Activated naive CD4-positive, alpha-beta T cell treated with anti-CD3 and anti-CD28 coated beads, Interleukin-2, amount 50 U/mL, for 24 hours (primary cell): ENCODE measurements at regions not wholly inside any gene's neighbourhood (a gene's known extent, or its start where the extent isn't known, plus 50 kb on each side); places are given as distances from the start of the nearest gene placed in this dataset.
"Not testable (repeated sequence)": the region's sequence is repeated elsewhere in the genome, so short reads cannot be mapped to it uniquely, and the experiment has no call there.

Source experiments
- H3K27ac Mint-ChIP-seq: one replicate; pipeline ENCODE4 v1.8.0; 2021; ENCODE audit warnings: mild to moderate bottlenecking, mixed read lengths
- H3K27me3 Mint-ChIP-seq: one replicate; pipeline ENCODE4 v1.8.0; 2021; ENCODE audit warnings: mixed read lengths
- H3K36me3 Mint-ChIP-seq: one replicate; pipeline ENCODE4 v1.8.0; 2021; ENCODE audit warnings: mixed read lengths
- H3K4me1 Mint-ChIP-seq: one replicate; pipeline ENCODE4 v1.8.0; 2021; ENCODE audit warnings: mixed read lengths
- H3K4me3 Mint-ChIP-seq: one replicate; pipeline ENCODE4 v1.8.0; 2021; ENCODE audit warnings: mild to moderate bottlenecking, mixed read lengths
- H3K9me3 Mint-ChIP-seq: one replicate; pipeline ENCODE4 v1.8.0; 2021; ENCODE audit warnings: mixed read lengths

GRCh38 chr5:91830361-91830953 lies 447.3 kb upstream of the ARRDC3 start:
- H3K4me1 Mint-ChIP-seq: no peaks in the 10 kb centered on the region
- H3K27me3 Mint-ChIP-seq: no peaks in the 10 kb centered on the region
- H3K4me3 Mint-ChIP-seq: no peak overlapping the region
- no peaks in the 10 kb centered on the region for H3K9me3 Mint-ChIP-seq
- no peak overlapping the region for H3K27ac Mint-ChIP-seq
- H3K36me3 Mint-ChIP-seq: no peaks in the 10 kb centered on the region

GRCh38 chr5:91825618-91826017 lies 442.5 kb upstream of the ARRDC3 start:
- Mint-ChIP-seq H3K4me1 (no peaks in the 10 kb centered on the region), H3K27me3 (no peaks in the 10 kb centered on the region), H3K4me3 (no peak overlapping the region), H3K9me3 (no peaks in the 10 kb centered on the region), H3K27ac (no peak overlapping the region), H3K36me3 (no peaks in the 10 kb centered on the region)

DNA sequence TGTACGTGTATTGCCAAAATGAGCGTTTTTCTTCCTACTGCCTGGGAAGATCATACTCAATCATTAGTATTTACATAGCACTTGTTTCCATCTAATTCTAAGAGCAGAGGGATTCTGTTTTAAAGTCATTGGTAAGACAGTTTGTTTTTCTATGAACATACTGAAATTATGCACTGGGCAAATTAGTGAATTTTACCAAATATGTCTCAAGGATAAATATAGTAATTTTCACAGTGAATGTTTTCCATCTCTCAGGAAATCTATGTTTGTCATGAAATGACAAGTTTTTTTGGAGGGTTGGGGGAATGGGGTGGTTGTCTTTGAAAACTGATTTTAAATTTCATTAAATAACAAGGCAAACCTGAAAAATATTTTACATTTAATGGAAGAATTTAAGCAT lies 441.3 kb upstream of the ARRDC3 start:
- H3K4me3 Mint-ChIP-seq: no peak overlapping the region
- peaks cover 5% of the 10 kb centered on the region for H3K9me3 Mint-ChIP-seq
- no peak overlapping the region for H3K27ac Mint-ChIP-seq
- H3K4me1 Mint-ChIP-seq: no peaks in the 10 kb centered on the region
- H3K36me3 Mint-ChIP-seq: no peaks in the 10 kb centered on the region
- H3K27me3 Mint-ChIP-seq: no peaks in the 10 kb centered on the region

GRCh38 chr5:91820874-91821273 lies 437.8 kb upstream of the ARRDC3 start:
- no peaks in the 10 kb centered on the region for H3K4me1 Mint-ChIP-seq

GRCh38 chr5:91816681-91817080 lies 433.6 kb upstream of the ARRDC3 start:
- Mint-ChIP-seq H3K4me1 (no peaks in the 10 kb centered on the region), H3K27me3 (no peaks in the 10 kb centered on the region), H3K9me3 (peaks cover 5% of the 10 kb centered on the region), H3K4me3 (no peak overlapping the region), H3K27ac (no peak overlapping the region), H3K36me3 (no peaks in the 10 kb centered on the region)

More at GRCh38 chr5:91820874-91821273, 437.8 kb upstream of the ARRDC3 start:
- peaks cover 5% of the 10 kb centered on the region for H3K9me3 Mint-ChIP-seq
- no peak overlapping the region for H3K27ac Mint-ChIP-seq
- H3K27me3 Mint-ChIP-seq: no peaks in the 10 kb centered on the region
- H3K4me3 Mint-ChIP-seq: no peak overlapping the region
- H3K36me3 Mint-ChIP-seq: no peaks in the 10 kb centered on the region

DNA sequence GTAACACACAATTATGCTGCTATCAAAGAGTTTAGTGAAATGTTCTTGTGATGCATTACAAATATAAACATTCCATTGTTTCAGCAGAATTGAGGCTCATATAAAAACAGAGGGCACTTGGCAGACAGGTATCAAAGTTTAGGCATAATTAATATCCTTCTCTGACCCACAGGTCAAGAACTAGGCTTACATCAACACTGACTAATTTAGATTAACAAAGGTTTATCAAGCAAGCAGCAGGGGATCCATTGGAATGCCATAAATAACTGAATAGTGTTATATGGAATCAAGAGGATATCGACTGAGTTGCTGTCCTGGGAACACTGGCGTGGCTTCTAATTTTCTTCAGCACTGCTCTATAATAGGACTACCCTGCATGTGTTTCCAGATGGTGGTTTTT lies 414.5 kb upstream of the ARRDC3 start:
- H3K4me3 Mint-ChIP-seq: no peak overlapping the region
- H3K36me3 Mint-ChIP-seq: no peaks in the 10 kb centered on the region
- H3K27ac Mint-ChIP-seq: no peak overlapping the region
- H3K27me3 Mint-ChIP-seq: no peaks in the 10 kb centered on the region
- H3K9me3 Mint-ChIP-seq: peaks cover 9% of the 10 kb centered on the region
- H3K4me1 Mint-ChIP-seq: no peaks in the 10 kb centered on the region

- Mint-ChIP-seq H3K27ac (no peak overlapping the region), H3K27me3 (no peaks in the 10 kb centered on the region), H3K9me3 (no peaks in the 10 kb centered on the region), H3K36me3 (no peaks in the 10 kb centered on the region), H3K4me1 (no peaks in the 10 kb centered on the region), H3K4me3 (no peak overlapping the region)
Measured at GRCh38 chr5:91794856-91795548, 411.9 kb upstream of the ARRDC3 start.

DNA sequence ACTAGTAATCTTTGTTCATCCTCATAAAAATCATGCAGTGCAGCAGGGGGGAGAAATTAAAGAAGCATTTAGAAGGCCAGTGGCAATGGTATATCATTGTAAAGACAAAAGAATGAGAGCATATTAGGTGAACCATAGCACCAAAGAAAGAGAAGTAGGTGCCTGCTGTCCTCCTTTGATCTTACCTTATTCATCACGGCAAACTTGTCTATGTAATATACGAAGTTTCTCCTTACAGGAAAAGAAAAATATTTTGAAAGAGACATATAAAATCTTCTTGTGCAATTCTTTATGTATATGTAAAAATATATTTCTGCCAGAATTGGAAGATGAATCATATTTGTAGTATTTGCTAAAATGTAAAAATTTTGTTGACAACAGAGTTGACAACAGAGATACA lies 411.3 kb upstream of the ARRDC3 start:
- Mint-ChIP-seq H3K4me3 (no peak overlapping the region), H3K36me3 (no peaks in the 10 kb centered on the region), H3K9me3 (no peaks in the 10 kb centered on the region), H3K27me3 (no peaks in the 10 kb centered on the region), H3K4me1 (no peaks in the 10 kb centered on the region), H3K27ac (no peak overlapping the region)

DNA sequence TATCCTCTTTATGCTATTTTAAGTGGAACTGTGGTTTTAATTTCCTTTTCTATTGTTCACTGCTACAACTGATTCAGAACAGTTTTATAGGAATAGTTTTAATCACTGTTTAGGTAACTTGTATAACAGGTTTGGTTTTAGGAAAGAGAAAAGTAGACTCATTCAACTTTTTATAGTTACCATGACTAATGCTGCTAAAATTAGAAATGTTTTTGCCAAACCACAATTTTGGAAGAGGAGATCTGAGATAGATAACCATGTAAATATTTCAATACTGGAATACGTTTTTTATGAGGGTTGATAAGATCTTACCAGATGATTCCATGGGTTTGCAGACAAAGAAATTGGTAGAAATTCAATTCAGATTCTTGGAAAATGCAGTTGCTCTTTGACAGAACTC lies 404.6 kb upstream of the ARRDC3 start:
- no peak overlapping the region for H3K27ac Mint-ChIP-seq
- H3K36me3 Mint-ChIP-seq: no peaks in the 10 kb centered on the region
- no peaks in the 10 kb centered on the region for H3K27me3 Mint-ChIP-seq
- no peaks in the 10 kb centered on the region for H3K4me1 Mint-ChIP-seq
- H3K4me3 Mint-ChIP-seq: no peak overlapping the region
- H3K9me3 Mint-ChIP-seq: peaks cover 6% of the 10 kb centered on the region

GRCh38 chr5:91777671-91778070 lies 394.6 kb upstream of the ARRDC3 start:
- Mint-ChIP-seq H3K4me1 (no peaks in the 10 kb centered on the region), H3K27ac (no peak overlapping the region), H3K9me3 (no peaks in the 10 kb centered on the region), H3K27me3 (no peaks in the 10 kb centered on the region), H3K36me3 (no peaks in the 10 kb centered on the region), H3K4me3 (no peak overlapping the region)

- no peaks in the 10 kb centered on the region for H3K36me3 Mint-ChIP-seq
Measured at GRCh38 chr5:91776249-91776648, 393.1 kb upstream of the ARRDC3 start.

DNA sequence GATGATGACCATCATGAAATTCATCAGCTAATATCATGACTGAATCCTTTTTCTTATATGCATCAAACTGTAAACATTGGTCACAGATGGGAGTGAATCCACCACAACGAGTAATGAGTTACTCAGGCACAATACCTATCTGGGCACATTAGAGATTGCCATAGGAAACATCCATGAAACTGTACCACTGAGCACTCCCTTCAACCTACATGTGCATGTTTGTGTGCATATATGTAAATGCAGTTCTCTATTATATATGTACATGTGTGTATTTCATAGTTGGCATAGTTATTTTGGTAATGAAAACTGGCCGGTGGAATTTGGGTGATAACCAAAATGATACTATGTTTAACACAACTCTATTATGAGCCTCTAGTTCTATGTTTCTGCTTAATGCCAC lies 387.3 kb upstream of the ARRDC3 start:
- no peaks in the 10 kb centered on the region for H3K9me3 Mint-ChIP-seq
- H3K4me3 Mint-ChIP-seq: no peak overlapping the region
- H3K27me3 Mint-ChIP-seq: no peaks in the 10 kb centered on the region
- H3K36me3 Mint-ChIP-seq: no peaks in the 10 kb centered on the region
- H3K27ac Mint-ChIP-seq: no peak overlapping the region
- no peaks in the 10 kb centered on the region for H3K4me1 Mint-ChIP-seq

More at GRCh38 chr5:91776249-91776648, 393.1 kb upstream of the ARRDC3 start:
- Mint-ChIP-seq H3K9me3 (no peaks in the 10 kb centered on the region), H3K27ac (no peak overlapping the region), H3K4me3 (no peak overlapping the region), H3K27me3 (no peaks in the 10 kb centered on the region), H3K4me1 (no peaks in the 10 kb centered on the region)

DNA sequence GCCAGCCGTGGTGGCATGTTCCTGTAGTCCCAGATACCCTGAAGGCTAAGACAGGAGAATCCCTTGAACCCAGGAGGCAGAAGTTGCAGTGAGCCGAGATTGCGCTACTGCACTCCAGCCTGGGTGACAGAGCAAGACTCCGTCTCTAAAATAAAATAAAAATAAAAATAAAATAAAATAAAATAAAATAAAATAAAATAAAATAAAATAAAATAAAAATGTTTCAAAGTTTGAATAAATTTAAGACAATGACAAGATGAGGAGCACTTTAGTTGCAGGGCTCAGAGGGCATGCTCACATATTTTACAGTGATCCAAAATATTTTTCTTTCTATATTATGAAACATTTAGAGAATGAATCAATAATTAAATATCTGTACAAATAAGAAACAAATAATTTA lies 374.3 kb upstream of the ARRDC3 start:
- not testable (repeated sequence) for H3K4me3 Mint-ChIP-seq, H3K4me1 Mint-ChIP-seq, H3K27ac Mint-ChIP-seq, H3K36me3 Mint-ChIP-seq, H3K9me3 Mint-ChIP-seq, H3K27me3 Mint-ChIP-seq

DNA sequence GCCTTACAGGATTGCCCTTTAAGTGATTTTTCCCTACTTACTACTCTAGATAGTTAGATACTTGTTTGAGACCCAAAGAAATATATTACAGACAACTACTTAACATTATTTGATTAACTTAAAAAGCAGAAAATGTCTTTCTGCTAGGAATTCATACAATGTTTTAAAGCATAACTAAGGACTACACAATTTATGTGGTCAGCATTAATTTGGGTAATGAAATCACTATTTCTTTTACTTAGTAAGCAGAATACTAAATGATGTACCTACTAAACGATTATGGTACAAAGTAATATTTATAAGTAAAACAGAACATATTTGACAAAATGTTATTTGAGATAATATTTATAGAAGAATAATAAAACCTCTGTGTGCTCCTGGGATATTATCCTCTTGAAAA lies 371.9 kb upstream of the ARRDC3 start:
- no peaks in the 10 kb centered on the region for H3K36me3 Mint-ChIP-seq
- no peak overlapping the region for H3K27ac Mint-ChIP-seq
- H3K9me3 Mint-ChIP-seq: peaks cover under 1% of the 10 kb centered on the region
- H3K4me3 Mint-ChIP-seq: no peak overlapping the region
- peaks cover 2% of the 10 kb centered on the region for H3K27me3 Mint-ChIP-seq
- no peaks in the 10 kb centered on the region for H3K4me1 Mint-ChIP-seq

DNA sequence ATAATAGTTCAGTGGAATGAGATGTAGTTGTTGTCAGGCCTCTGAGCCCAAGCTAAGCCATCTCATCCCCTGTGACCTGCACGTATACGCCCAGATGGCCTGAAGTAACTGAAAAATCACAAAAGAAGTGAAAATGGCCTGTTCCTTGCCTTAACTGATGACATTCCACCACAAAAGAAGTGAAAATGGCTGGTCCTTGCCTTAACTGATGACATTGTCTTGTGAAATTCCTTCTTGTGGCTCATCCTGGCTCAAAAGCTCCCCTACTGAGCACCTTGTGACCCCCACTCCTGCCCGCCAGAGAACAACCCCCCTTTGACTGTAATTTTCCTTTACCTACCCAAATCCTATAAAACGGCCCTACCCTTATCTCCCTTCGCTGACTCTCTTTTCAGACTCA lies 361.4 kb upstream of the ARRDC3 start:
- not testable (repeated sequence) for H3K9me3 Mint-ChIP-seq, H3K27ac Mint-ChIP-seq, H3K27me3 Mint-ChIP-seq, H3K4me1 Mint-ChIP-seq, H3K4me3 Mint-ChIP-seq, H3K36me3 Mint-ChIP-seq

DNA sequence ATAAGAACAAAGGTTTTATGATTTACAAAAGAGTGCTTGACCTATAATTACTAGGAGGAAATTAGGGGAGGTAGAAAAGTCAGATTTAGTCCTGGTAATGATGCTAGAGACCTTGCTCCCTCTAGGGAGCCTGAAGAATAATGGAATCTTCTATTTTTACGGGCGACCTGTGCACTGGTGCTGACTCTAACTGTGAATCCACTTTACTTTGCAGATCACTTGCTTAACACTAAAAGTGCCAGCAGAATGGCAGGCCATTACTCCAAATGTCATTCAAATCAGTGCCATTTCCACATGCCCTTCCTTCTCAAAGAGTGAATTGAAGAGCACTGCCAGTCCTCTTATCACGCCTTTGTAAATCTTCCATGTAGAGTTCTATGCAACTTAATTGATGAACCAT lies 359.4 kb upstream of the ARRDC3 start:
- Mint-ChIP-seq H3K27me3 (no peaks in the 10 kb centered on the region), H3K27ac (no peak overlapping the region), H3K36me3 (no peaks in the 10 kb centered on the region), H3K4me3 (no peak overlapping the region), H3K4me1 (no peaks in the 10 kb centered on the region), H3K9me3 (peaks cover 6% of the 10 kb centered on the region)
